Fibroblast of skin of right quadriceps (primary cell): ENCODE measurements at regions not wholly inside any gene's neighbourhood (a gene's known extent, or its start where the extent isn't known, plus 50 kb on each side); places are given as distances from the start of the nearest gene placed in this dataset.
"Not testable (repeated sequence)": the region's sequence is repeated elsewhere in the genome, so short reads cannot be mapped to it uniquely, and the experiment has no call there.

ENCODE experiments used
- DNase-seq: peaks from one replicate; pipeline ENCODE4 v3.0.0-alpha.2; 2013

DNA sequence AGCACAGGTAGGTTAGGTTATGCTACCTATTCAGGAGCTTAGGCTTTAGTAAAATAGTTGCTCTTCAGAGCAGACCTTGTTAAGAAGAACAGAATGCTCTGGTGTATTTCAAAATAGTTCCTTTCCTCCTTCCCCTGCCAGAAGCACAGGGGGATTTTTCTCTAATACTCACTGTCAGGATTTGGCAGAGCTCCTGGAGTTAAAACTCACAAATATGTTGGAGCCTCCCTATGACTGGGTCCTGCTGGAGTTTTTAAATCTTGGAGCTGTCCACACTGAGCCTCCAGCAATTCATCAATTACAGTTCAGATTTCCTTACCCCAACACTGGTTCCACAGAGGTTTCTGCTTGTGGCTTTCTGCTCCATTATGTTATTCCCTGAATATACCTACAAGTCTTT is 1233.8 kb upstream of the WWC1 start:
- DNase-seq: peak; percentile 59

DNA sequence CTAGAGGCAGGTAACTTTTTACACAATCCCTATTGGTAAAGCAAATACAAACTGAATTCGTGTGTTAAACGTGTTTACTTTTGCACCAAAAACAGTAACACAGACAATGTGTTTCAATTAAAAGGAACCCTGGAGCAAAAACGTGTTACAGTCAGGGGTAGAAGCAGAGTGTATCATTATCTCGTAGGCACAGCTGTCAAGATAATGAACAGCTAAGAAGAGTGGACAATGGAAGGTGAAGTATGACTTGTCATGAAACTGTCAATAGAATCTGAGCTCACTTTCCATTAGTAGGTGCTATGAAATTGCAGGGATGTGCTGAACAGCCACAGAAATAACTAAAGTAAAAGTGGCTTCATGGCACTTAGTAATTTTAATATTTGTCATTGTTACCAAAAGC is 1229.8 kb upstream of the WWC1 start:
- DNase-seq: no peak

GRCh38 chr5:167063116-167063515 is 1228.3 kb upstream of the WWC1 start:
- DNase-seq: no peak

- no peak for DNase-seq
Observed at GRCh38 chr5:167063788-167064187, 1227.7 kb upstream of the WWC1 start.

DNA sequence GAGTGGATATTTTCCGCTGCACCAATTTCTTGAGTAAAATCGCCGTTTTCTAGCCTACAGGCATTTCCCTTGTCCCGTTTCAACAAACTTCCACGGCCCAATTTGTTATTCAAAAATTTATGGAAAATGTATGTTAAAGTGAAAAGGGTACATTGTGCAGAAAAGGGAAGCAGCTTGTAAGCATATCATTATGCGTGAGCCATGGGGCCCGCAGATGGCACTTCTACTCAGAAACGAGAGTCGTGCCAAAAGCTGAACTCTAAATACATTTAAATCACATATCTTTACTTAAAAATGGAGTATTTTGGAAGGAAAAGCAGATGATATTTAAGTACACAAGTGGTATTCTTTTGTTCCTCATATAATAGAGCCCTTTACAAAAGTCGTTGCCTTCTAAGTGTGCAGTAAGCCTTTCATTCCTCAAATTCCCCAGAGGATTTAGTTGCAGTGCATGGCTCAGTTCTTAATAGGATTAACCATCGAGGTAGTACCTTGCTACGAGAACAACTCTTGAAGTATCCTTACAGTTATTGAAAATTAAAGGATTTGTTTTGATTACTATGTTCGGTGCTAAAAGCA is 1227.2 kb upstream of the WWC1 start:
- DNase-seq: no peak

GRCh38 chr5:167065794-167066193 is 1225.7 kb upstream of the WWC1 start:
- no peak for DNase-seq

- DNase-seq: peak; percentile 15
Observed at GRCh38 chr5:167071981-167072610, 1219.3 kb upstream of the WWC1 start.

DNA sequence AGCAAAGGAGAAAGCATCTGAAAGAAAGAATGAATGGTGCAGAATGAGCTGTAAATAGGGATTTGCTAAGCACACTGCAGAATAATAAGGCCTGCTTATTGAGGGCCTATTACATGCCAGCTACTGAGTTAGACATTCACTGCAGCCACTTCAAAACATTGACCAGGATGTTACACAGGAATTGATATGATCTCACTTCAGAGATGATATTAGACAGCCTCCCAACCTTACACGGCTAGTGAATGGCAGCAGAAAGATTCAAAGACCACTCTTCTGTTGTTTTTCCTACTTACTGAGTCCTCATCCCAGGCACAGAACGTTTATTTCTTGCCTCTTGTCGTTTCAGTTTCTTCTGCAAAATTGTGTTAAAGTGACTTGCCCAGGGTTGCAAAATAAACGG is 1209.9 kb upstream of the WWC1 start:
- no peak for DNase-seq

DNA sequence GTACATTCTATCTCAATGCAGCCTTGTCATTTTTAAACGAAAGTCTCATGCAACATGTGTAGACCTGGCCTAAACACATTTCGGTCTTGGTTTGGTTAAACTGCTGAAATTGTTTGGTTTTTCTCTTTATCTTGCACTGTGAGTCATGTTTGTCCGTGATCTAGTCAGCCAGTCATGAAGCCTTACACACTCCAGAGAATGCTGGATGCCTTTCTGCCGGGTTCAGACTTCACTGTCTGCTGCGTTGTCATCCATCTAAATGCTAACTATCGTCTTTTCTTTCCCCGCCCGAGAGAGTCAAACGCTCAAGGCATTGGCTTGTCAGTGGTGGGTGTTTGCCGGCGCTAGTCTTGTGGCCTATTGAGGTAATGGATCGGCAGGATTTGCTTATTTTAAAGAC is 1194.6 kb upstream of the WWC1 start:
- peak; percentile 3 for DNase-seq

GRCh38 chr5:167104351-167104750 is 1187.1 kb upstream of the WWC1 start:
- no peak for DNase-seq

DNA sequence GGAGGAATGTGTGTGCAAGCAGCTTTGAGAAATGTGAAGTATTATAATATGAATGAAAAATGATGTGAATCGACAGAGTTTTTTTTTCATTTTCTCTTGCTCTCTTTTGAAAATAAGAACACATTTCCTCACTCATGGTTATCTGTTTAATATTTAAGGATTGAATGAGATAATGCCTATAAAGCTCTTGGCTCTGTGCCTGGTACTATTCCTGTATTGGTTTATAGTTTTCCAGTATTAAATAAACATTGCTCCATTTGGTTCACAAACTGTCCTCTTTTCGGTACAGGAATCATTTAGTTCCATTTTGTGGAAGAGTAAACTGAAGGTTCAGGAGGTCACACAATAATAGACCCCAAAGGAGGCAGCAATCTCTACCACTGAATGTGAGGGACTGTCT is 1185.5 kb upstream of the WWC1 start:
- DNase-seq: no peak

DNA sequence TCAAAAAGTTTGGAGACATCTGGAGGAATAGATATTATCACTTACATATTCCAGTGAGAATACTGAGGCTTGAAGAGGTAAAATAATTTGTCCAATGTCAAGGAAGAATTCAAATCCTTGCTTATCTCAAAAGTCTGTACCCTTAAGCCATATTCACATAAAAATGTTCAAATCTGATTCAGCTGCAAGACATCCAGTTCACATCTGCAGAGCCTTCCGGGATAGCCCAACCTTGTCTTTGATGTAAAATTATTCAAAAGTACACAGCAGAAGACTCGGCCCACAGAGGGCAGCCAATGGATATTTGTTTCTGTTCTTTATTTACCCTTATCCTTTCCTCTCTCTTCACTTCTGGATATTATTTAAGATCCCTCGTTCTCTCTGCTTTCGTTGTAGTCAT is 1183.8 kb upstream of the WWC1 start:
- no peak for DNase-seq

DNA sequence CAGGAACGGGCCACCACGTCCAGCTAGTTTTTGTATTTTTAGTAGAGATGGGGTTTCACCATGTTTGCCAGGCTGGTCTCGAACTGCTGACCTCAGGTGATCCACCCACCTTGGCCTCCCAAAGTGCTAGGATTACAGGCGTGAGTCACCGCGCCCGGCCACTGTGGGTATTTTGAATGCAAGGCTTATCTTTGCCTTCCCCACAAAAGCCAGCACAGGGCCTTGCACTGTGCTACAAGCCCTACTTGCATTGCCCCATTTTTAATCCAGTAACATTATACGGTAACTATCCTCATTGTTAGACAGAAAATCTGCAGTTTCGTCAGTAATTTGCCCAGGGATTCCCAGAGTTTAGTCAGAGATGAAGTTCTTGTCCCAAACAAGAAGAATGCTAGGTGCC is 1183.2 kb upstream of the WWC1 start:
- not testable (repeated sequence) for DNase-seq

GRCh38 chr5:167112556-167112955 is 1178.9 kb upstream of the WWC1 start:
- DNase-seq: no peak

DNA sequence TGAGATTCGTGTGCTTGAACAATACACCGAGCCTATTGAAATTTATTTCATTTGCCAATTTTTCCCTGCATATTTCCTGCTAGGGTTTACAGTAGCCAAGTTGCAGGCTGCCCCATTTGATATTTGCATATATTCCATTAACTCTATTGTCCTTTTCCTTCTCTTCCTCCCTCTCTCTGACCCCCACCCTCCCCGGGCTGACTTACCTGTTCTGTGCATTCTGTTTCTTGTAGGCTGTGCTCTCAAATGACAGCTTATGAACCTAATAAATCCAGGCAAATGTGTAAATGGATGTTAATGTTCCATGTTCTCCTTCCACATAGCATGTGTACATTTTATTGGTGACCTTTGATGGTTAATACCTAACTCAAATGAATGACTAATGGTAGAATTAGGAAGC is 1169.2 kb upstream of the WWC1 start:
- no peak for DNase-seq

DNA sequence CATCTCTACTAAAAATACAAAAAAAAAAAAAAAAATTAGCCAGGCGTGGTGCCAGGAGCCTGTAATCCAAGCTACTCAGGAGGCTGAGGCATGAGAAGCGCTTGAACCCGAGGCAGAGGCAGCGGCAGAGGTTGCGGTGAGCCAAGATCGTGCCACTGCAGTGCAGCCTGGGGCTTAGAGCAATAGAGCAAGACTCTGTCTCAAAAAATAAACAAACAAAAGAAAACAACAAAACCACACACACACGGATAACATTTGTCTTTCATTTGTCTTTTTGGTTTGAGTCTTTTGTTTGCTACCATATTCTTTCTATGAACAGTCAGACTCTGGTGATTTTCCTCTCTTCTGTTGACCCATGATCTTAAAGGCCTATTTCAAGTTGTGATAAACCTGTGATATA is 1168.3 kb upstream of the WWC1 start:
- no peak for DNase-seq

DNA sequence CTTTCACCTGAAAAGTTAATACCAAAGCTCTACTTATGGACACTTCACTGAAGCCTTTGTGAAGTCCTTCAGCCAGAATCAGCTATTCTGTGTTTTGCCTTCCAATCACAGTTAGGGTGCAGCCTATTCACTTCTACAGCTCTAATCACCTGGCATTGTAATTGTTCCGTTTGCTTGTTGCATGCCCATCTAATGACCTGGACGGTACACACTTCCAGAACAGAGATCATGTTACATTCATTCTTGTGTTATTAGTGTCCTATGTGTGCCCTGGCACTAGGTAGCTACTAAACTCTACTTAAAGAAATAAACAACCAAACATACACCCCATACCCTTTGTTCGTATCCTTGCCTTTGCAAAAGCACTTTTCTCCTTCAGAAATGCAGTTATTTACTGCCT is 1162.9 kb upstream of the WWC1 start:
- DNase-seq: no peak

DNA sequence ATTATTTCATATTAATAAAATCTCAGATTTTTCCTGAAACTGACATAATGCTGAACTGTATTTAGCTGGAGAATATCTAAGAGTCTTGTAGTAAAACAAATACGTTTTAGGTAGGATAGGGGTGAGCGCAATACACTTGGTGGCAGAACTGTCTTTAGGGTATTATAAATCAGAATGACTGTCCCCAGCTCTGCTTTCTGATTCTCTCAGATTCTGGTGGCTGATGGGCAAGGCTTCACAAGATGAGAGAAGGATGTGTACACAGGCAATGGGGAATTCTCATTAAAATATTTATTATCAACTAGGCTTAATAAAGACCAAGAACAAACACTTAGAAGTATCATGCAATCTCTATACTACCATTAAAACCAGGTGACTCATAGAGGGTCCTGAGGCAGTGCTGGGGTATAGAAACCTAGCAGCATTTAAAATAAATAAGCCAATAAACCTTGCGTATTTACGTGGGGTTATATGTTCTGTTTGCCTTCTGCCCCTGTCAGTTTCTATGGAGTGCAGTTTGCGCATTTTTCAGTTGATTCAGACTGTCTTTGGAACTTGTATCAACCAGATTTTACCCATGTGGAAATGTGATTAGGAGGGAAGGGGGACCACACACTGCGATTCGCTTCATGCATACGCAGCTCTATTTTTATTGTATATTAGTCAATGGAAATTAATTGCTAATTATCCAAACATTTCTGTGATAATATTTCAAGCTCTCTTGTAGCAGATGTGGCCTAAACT is 1150.7 kb upstream of the WWC1 start:
- DNase-seq: no peak

GRCh38 chr5:167143716-167144115 is 1147.7 kb upstream of the WWC1 start:
- DNase-seq: no peak

DNA sequence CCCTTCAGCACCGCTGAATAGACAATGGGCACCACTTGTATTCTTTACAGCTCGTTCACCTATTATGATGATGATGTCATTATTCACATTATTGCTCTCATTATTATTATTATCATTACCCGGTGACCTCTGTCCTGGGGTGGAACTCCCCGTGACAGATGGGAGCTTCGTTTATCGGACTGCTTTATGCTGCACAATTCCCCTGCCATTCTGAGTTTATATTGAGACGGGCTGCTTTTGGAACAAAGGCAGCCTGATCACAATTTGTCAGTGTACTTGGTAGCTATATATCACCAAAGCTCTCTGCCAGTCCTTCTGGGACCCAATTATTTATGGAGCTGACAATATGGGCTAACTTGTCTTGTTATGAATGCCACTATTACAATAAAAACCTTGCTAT is 1145.6 kb upstream of the WWC1 start:
- no peak for DNase-seq

- DNase-seq: peak; percentile 36
Observed at GRCh38 chr5:167147879-167148278, 1143.6 kb upstream of the WWC1 start.

GRCh38 chr5:167150661-167151060 is 1140.8 kb upstream of the WWC1 start:
- DNase-seq: no peak

DNA sequence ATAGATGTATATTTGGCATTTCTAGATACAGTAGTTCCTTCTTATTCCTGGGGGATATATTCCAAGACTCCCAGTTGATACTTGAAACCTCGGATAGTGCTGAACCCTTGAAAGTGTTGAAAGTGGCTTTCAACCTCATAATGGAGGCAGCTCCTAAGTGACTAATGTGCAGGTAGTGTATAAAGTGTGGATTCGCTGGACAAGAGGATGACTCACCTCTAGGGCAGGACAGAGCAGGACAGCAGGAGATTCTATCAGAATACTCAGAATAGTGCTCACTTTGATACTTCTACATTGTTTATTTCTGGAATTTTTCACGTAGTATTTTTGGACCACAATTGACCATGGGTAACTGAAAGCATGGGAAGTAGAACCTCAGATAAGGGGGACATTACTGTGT is 1138.9 kb upstream of the WWC1 start:
- DNase-seq: no peak

- no peak for DNase-seq
Observed at GRCh38 chr5:167155387-167156005, 1135.9 kb upstream of the WWC1 start.
